Calu3 (cell line): ENCODE measurements at regions not wholly inside any gene's neighbourhood (a gene's known extent, or its start where the extent isn't known, plus 50 kb on each side); places are given as distances from the start of the nearest gene placed in this dataset.

Experiments
- BruUV-seq: library from RNA; stranded (reverse); fragments of 400-500 nt; replicated peaks from 2 replicates; lab custom pipeline; 2021; lab: Mats Ljungman, UMichigan
- CTCF ChIA-PET: fragments of 300-600 bp; sonication (Branson Sonifier 250); formaldehyde crosslinking; loops from one replicate; lab custom pipeline; 2022; ENCODE audit warnings: antibody characterized with exemption; lab: Charles Lee
- DNase-seq: peaks from one replicate; pipeline ENCODE4 v3.0.0; 2022
- H3K27ac Mint-ChIP-seq: one replicate; pipeline ENCODE4 v1.8.0; 2022; ENCODE audit warnings: mixed read lengths; ENCODE audit not compliant: unreplicated experiment
- H3K27me3 Mint-ChIP-seq: one replicate; pipeline ENCODE4 v1.8.0; 2022; ENCODE audit warnings: mixed read lengths; ENCODE audit not compliant: unreplicated experiment
- H3K36me3 Mint-ChIP-seq: one replicate; pipeline ENCODE4 v1.8.0; 2022; ENCODE audit warnings: mild to moderate bottlenecking, moderate library complexity, mixed read lengths; ENCODE audit not compliant: insufficient read depth, unreplicated experiment
- H3K4me1 Mint-ChIP-seq: one replicate; pipeline ENCODE4 v1.8.0; 2022; ENCODE audit warnings: mild to moderate bottlenecking, low read depth, mixed read lengths; ENCODE audit not compliant: unreplicated experiment
- H3K4me3 Mint-ChIP-seq: one replicate; pipeline ENCODE4 v1.8.0; 2022; ENCODE audit warnings: mild to moderate bottlenecking, low read depth, moderate library complexity, mixed read lengths; ENCODE audit not compliant: unreplicated experiment
- H3K9me3 Mint-ChIP-seq: one replicate; pipeline ENCODE4 v1.8.0; 2022; ENCODE audit warnings: low read depth, mixed read lengths; ENCODE audit not compliant: unreplicated experiment
- CTCF ChIP-seq: fragments of 200-600 bp; IDR thresholded peaks from one replicate; pipeline ENCODE4 v1.8.0; 2022; ENCODE audit warnings: antibody characterized with exemption; ENCODE audit not compliant: unreplicated experiment
- intact Hi-C: fragments of 100-400 bp; cut with micrococcal nuclease; formaldehyde crosslinking; loops from one replicate; pipeline ENCODE4 v1.10.0; 2022; ENCODE audit not compliant: unreplicated experiment

- DNase-seq: no peak
Measured at GRCh38 chr7:63008366-63008765, 990.3 kb upstream of the ZNF722 start.

GRCh38 chr7:63009771-63010170 lies 988.9 kb upstream of the ZNF722 start:
- intact Hi-C loops: no loop called here
- Mint-ChIP-seq H3K27ac (no peak overlapping the region), H3K36me3 (no peaks in the 10 kb centered on the region), H3K9me3 (peaks cover 7% of the 10 kb centered on the region), H3K4me3 (no peak overlapping the region), H3K4me1 (no peaks in the 10 kb centered on the region), H3K27me3 (no peaks in the 10 kb centered on the region)
- no peak for TF ChIP-seq CTCF
- BruUV-seq: no TSS peak
- no peak for DNase-seq
- CTCF ChIA-PET: no interaction called here

More at GRCh38 chr7:63008366-63008765, 990.3 kb upstream of the ZNF722 start:
- peaks cover 12% of the 10 kb centered on the region for H3K9me3 Mint-ChIP-seq
- H3K4me1 Mint-ChIP-seq: no peaks in the 10 kb centered on the region
- CTCF ChIA-PET: no interaction called here
- H3K36me3 Mint-ChIP-seq: no peaks in the 10 kb centered on the region
- no TSS peak for BruUV-seq
- no peak for TF ChIP-seq CTCF
- H3K4me3 Mint-ChIP-seq: no peak overlapping the region
- no peaks in the 10 kb centered on the region for H3K27me3 Mint-ChIP-seq
- intact Hi-C loops: no loop called here
- no peak overlapping the region for H3K27ac Mint-ChIP-seq

- DNase-seq: no peak
- Mint-ChIP-seq H3K4me1 (no peaks in the 10 kb centered on the region), H3K4me3 (no peak overlapping the region), H3K9me3 (peaks cover 10% of the 10 kb centered on the region), H3K27ac (no peak overlapping the region), H3K36me3 (peaks cover 5% of the 10 kb centered on the region), H3K27me3 (no peaks in the 10 kb centered on the region)
- BruUV-seq: no TSS peak
- no peak for TF ChIP-seq CTCF
- intact Hi-C loops: no loop called here
- CTCF ChIA-PET: no interaction called here
Measured at GRCh38 chr7:63012633-63013183, 985.9 kb upstream of the ZNF722 start.

DNA sequence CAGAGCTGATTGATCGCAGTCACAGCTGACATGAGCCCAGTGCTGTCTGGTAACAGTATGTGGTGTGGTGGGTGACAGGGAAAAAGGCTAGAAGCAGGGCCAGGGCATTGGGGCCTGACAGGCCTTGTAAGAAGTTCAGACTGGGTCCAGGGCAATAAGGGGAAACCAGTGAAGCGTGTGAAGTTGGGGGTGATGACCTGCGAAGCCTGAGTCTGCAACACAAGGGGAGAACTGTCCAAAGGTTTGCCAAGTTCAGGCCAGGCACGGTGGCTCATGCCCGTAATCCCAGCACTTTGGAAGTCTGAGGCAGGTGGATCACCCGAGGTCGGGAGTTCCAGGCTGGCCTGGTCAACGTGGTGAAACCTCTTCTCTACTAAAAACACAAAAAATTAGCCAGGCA lies 983.9 kb upstream of the ZNF722 start:
- BruUV-seq: no TSS peak
- Mint-ChIP-seq H3K4me3 (no peak overlapping the region), H3K4me1 (no peaks in the 10 kb centered on the region), H3K27me3 (no peaks in the 10 kb centered on the region), H3K36me3 (peaks cover 5% of the 10 kb centered on the region), H3K9me3 (peaks cover 13% of the 10 kb centered on the region), H3K27ac (no peak overlapping the region)
- DNase-seq: no peak
- CTCF ChIA-PET: no interaction called here
- intact Hi-C loops: no loop called here
- TF ChIP-seq CTCF: no peak
